Endothelial cell of hepatic sinusoid (primary cell): ENCODE measurements at regions not wholly inside any gene's neighbourhood (a gene's known extent, or its start where the extent isn't known, plus 50 kb on each side); places are given as distances from the start of the nearest gene placed in this dataset.
"Not testable (repeated sequence)": the region's sequence is repeated elsewhere in the genome, so short reads cannot be mapped to it uniquely, and the experiment has no call there.

Experiments
- in situ Hi-C: cut with HindIII; loops from 2 replicates; pipeline ENCODE4 v1.10.0; 2017; ENCODE audit warnings: low sequenced_read_pairs

DNA sequence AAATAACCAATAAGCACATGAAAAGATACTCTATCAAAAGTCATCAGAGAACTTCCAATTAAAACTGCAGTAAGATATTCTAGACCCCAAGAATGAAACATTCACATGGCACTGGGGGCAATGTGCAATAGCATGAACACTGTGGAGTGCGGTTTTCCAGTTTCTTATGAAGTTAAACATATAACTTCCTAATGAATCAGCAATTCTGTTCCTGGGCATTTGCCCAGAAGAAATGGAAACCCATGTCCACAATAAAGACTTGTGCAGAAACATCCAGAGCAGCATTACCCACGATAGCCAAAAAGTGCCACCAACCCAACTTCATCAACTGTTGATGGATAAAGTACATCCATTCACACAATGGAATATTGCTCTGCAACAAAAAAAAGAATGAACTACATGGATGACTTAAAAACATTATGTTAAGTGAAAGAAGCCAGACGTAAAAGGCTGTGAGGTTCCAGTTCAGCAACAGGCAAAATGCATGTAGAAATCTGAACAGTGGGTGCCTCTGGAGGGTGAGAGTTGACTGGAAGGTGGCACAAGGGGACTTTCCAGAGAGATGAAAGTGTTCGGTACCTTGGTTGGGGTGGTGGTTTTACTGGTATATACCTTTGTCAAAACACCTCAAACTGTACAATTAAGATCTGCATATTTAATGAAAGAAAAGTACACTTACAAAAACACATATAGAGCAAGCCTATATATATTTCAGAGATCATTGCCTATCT lies 207.2 kb upstream of the ECI2 start:
- in situ Hi-C loops = no loop called here

DNA sequence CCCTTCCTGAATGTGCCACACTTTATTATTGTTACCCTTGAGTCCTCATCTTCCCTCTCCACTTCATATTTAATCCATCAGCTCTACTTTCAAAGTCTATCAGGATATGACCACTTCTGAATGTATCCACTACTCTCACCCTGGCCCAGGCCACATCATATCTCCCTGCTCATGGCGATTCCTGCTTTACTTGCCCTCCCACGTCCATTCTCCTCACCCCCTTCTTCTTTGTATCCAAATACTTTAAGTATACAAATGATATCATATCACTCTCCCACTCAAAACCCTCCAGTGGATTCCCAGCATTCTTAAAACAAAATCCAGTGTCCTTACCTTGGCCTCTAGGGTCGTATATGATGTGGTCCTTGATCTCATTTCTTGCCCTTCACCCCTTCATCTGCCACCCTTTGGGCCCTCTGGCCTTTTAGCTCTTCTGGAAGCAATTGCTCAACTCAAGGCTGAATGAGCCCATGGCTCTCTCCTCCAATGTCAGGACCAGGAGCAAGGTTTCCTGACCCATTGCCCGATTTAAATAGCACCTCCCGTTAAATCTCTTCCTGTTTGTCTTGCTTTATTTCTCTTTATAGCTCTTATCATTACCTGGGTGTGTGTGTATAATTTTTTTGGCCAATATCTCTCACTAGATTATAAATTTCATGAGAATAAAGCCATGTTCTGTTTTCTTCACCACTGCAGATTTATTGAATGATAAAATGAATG lies 205.9 kb upstream of the ECI2 start:
- in situ Hi-C loops = no loop called here

DNA sequence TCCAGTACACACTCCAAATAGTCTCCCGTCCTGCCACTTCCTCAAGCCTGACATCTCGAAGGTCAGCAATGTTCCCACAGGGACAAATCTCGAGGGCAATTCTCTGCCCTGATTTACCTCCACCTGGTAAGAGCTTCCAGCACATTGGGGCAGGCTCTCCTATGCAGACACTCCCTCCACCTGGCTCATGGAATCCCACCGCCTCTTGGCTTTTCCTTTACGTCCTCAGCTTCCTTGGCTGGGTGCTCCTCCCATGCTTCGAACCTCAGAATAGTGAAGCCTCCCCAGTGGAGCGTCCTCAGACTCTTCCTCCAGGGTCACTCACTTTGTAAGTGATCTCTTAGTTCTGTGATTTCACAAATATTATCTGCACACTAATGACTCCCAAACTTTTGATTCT lies 205.2 kb upstream of the ECI2 start:
- in situ Hi-C loops = no loop called here

DNA sequence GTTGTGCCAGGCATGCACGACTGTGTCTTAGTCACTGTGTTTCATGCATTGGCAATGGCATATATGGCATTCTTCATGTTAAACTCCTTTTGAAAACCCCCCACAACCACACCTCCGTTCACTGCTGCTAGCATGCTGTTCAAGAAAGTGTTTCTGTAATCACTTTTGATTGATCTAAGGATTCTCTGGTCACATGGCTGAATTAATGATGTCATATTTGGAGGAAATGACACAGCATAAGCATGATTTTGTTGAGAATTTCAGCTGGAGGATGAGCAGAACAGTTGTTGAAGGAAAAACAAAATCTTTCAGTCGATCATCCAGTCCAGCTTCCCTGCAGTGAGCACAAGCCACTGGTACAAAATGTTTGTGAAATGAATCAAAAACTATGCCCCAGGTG lies 203.5 kb upstream of the ECI2 start:
- in situ Hi-C loops = no loop called here

DNA sequence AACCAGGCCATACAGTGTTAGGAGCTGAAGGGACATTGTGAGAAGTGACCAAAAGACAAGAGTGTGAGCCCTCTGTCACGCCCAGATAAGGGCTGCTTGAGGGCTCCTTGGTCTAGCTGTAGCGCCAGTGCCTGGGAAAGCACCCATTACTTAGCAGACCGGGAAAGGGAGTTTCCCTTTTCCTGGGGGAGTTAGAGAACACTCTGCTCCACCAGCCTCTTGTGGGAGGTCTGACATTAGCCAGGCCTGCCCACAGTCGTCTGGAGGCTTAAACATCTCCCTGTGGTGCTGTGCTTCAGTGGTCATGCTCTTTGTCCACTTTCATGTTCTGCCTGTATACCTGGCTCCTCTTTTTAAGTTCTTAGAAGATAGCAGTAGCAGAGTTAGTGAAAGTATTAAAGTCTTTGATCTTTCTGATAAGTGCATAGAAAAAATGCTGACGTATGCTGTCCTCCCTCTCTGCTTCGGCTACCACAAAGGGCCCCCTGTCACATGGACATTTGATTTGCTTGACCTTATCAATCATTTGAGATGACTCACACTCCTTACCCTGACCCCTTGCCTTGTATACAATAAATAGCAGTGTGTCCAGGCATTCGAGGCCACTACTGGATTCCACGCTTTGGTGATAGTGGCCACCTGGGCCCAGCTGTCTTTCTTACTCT lies 201.5 kb upstream of the ECI2 start:
- in situ Hi-C loops = no loop called here

DNA sequence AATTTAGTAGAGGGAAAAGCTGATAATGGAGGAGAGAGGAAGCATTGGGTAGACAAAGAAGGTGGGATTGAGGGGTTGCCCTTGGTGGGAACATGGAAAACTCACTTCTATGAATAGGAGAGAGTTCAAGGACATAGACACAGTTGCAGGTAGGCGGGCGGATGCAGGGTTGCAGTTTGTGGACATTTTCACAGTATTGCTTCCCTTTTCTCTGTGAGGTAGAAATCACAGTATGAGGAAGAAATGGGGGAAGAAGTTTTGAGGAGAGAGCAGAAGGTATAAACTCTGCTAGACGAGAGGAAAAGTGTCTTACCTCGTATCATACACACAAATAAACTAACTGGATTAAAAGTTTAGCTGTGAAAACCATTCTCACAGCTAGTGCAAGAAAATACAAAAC lies 200.7 kb upstream of the ECI2 start:
- in situ Hi-C loops = no loop called here

DNA sequence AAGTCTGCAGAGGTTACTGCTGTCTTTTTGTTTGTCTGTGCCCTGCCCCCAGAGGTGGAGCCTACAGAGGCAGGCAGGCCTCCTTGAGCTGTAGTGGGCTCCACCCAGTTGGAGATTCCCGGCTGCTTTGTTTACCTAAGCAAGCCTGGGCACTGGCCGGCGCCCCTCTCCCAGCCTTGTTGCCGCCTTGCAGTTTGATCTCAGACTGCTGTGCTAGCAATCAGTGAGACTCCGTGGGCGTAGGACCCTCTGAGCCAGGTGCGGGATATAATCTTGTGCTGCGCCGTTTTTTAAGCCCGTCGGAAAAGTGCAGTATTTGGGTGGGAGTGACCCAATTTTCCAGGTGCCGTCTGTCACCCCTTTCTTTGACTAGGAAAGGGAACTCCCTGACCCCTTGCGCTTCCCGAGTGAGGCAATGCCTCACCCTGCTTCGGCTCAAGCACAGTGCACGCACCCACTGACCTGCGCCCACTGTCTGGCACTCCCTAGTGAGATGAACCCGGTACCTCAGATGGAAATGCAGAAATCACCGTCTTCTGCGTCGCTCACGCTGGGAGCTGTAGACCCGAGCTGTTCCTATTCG lies 198.9 kb upstream of the ECI2 start:
- in situ Hi-C loops = not testable (repeated sequence)

DNA sequence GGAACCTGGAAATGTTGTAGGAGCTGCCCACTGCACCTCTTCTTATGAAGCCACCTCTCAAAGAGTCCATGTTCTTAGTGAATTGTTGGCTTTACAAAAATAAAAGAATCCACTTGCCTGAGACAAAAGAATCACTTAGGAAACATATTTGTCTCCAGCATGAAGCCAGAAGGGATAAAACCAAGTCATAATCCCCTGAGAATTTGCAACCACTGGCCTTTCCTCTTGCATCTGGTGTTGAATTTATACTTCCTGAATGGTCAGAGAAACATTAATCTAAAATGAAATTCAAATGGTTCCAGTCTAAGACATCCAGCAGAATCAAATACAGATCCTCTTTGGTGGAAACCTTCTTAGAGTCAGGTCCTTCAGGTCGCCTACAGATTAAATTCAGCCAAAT lies 192.5 kb upstream of the ECI2 start:
- in situ Hi-C loops = no loop called here

DNA sequence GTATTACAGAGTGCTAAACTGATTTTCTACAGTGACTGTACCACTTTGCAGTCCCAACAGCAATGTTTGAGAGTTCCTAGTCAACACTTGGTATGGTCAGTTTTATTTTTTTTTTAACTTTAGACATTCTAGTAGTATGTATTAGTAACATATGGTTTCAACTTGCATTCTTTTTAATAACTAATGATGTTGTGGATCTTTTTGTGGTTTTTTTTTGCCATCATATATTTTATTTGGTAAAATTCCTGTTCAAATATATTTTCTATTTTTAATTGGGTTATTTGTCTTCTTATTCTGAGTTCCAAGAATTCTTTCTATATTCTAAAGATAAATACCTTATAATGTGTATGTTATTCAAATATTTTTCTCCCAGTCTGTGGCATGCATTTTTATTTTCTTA lies 189.4 kb upstream of the ECI2 start:
- in situ Hi-C loops = no loop called here

DNA sequence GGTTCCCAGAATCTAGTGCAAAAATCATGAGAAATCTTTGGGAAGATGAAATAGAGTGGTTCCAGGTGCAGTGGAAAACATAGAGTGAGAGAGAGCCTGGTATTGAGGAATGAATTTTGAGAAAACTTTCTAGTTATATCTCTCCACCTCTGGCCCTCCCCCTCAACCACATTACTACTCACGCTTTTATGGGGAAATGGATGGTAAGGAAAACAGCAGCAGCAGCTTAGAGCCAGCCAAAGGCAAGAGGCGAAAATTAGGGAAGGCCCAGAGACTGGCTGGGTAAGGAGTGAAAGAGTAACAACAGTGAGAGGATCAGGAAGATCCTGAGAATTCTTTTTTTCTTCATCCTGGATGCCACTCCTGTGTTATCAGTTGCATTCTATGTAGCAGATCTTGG lies 187.9 kb upstream of the ECI2 start:
- in situ Hi-C loops = no loop called here

DNA sequence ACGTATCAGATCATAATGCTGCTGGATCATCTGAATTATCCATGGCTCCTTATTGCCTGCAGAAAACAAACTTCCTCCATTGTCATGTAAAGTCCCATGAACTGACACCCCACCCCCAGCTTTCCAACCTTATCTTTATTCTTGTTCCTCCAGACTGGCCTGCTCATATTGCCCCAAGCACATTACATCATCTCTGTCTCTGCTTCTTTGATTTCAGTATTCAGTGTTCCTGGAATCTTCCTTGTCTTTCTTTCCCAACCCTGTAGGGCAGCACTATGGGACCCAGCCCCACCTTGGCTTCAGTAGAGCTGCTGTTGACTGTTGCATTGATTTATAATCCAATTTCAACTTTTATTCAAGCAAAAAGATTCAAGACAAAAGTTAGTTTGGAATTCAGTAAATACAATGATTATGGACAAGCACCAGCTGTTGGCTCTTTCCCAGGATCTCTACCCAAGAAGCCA lies 187.5 kb upstream of the ECI2 start:
- in situ Hi-C loops = no loop called here

DNA sequence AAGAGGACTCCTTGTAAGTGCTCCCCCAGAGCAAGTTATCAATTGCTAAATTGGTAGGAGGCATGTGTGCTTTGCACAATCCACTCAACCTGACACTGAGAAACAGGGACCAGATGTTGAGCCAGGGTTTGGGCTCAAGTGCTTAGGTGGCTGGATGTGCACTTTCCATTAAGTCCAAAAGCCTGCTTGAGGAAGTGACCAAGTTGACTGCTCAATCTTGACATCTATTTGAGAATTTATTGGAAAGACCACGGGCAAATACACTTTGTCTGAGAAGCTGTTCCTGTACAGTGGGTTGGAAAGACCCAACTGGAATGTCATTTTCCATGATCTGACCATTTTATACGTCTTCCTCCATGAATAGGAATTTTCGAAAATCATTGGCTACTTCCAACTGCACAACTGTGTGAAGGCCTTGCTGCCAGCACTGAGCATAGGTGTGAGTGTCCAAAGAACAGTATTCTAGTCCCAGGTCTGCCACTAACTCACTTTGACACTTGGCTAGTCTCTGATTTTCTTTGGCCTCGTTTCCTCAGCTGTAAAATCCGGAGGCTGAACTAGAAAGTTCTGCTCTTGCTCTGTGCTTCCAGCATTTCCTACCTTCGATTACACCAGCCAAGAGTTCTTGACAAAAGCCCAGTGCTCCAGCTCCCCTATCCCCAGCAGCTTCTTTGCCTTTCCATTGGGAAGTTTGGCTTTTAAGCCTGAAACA lies 186.9 kb upstream of the ECI2 start:
- in situ Hi-C loops = no loop called here

DNA sequence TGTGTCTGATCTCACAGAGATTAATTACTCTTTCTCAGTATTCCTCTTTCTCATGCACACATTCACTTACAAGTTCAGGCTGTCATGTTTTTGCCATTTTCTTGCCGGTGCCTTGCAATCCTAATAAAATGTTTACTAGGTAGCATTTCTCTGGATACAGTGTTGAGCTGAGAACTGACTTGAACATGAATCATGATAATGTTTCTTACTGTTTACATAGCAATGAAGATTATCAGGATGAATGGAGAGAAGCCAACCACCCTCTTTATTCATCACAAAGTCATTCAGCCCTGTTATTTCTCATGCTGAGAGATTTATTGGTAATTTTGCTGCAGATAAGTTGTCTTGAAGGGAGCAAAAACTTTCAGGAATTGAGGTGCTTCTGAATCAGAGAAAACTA lies 185.5 kb upstream of the ECI2 start:
- in situ Hi-C loops = no loop called here

DNA sequence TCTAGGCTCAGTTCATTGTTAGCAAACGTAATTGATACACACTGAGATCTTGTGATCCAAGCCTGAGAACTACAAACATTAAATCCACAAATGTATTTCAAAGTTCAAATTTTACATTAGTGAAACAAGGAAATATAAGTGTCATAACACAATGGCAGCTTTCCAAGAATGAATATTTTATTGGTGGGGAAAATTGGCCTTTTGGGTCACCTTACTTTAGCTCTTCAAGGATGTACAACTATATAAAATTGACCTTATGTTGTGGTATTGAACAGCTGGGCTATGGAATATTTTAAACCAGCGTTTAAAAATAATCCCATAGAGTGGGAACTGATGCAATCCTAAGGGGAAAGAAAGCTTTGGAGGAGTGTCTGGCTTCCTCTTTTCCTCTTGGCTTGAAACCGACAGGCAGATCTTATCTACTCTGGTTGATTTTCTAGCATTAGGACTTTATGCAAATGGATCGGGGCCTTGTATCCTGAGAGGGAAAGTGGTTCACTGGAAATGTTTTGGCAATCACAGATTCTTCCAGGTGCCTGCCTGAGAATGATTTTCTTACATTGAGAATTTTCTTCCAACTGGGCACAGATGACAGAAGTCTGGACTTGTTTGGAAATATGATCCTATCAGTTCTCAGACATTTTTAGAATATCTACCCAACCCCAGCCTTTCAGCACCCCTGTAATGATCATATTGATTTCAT lies 184.8 kb upstream of the ECI2 start:
- in situ Hi-C loops = no loop called here

DNA sequence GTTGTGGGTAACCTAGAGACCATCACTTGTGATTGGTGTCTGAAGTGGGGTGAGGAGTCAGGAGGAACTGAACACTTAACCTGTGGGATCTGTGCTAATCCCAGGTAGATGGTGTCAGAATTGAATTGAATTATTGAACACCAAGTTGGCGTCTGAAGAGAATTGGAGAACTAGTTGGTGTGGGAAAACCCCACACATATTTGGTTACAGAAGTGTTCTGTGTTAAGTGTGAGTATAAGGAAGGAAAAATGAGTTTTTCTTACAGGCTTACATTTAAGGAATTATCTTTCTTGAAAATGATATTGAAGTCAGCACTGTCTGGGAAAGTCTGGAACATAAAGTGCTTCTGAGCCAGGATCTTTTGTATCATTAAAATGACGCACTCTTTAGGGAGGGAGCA lies 182.9 kb upstream of the ECI2 start:
- in situ Hi-C loops = no loop called here

DNA sequence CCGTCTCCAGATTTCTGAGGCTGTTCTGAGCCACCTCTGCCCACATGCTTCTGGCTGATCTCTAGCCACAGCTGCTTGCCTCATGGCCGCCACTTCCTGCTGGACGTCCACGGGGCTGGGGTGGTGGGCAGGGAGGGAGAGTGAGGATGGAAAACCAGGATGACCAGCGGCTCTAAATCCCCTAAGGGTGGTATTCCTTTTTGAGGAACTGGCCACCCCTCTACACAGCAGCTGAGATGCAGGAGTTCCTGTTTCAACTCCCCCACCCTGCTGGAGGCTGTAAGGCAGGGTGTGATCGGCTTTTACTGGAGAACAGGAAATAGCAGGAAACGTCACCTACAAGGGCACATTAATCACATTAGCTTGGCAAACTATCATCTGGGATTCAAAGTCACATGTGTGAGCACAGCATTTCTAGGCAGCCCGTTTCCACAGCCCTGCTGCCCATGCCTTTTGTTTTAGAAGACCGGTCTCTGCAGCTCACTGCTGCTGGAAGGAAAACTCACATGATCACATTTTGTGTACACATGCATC lies 181.6 kb upstream of the ECI2 start:
- in situ Hi-C loops = no loop called here

DNA sequence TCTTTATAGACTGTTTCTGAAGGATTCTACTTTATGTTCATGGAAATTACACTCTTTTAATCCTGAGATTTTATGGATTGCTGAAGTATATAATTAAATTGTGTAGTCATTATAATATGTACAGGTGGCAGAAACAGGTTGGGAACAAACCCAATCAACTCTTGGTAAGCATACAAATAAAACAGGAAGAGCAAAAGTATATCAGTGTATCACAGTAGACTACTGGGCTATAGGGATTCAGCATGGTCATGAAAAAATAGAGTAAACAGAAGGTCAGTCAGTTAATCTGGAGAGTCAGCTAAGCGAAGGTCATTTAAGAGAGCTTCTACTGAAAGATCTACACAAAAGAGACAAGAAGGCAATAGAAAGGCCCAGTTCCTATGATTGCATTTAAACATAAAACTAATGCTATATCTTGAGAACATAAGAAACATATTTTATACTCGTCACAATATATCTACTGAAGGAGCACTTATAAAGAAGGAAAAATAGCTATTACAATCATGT lies 178.9 kb upstream of the ECI2 start:
- in situ Hi-C loops = no loop called here

DNA sequence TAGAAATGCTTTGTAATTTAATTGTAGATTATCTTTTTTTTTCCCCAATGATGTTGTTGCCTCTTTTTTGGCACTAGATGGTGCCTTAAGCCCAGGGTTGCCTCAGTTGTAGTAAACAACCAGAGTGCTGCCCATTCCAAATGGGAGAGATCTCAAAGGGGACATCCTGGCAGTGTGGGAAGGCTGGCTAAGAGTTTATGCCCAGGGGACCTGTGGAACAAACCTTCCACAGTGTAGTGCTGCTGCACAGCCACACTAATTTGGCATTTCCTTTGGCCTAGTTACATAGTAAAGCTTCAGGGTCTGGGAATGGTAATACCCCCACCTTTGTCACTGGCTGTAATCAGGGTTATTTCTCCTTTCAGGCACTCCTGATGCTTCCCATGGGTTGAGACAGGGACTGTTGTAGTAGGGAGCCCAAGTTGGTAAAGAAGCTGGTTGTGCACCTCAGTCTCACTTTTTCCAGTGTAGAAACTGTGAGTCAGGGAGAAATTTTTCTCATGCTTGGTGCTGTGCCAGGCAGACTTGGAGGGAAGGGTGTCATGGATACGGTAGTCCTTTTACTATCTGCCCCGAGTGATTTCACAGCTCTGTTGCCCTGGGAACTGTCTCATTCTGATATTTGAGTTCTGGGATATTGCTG lies 177.8 kb upstream of the ECI2 start:
- in situ Hi-C loops = no loop called here
